ENCODE measurements at regions not wholly inside any gene's neighbourhood (a gene's known extent, or its start where the extent isn't known, plus 50 kb on each side); places are given as distances from the start of the nearest gene placed in this dataset.
A peak's percentile ranks its signal among the peaks of the same experiment; 100 is the strongest.
"Not testable (repeated sequence)": the region's sequence is repeated elsewhere in the genome, so short reads cannot be mapped to it uniquely, and the experiment has no call there.

- H3K27ac ChIP-seq (ENCODE audit: low read length) = no peak overlapping the region
- no peak overlapping the region for H3K4me3 ChIP-seq (ENCODE audit: low read length)
- no peaks in the 10 kb centered on the region for H3K36me3 ChIP-seq (ENCODE audit: control insufficient read depth, insufficient read depth, low read length)
- H3K4me1 ChIP-seq (ENCODE audit: control insufficient read depth, insufficient read depth, low read length) = no peaks in the 10 kb centered on the region
- no peak for DNase-seq
- no peaks in the 10 kb centered on the region for H3K9me3 ChIP-seq (replicated peaks; ENCODE audit: control insufficient read depth, low read depth, low read length)
- no CpG with 5 or more reads among the region's 2 CpGs for WGBS (ENCODE audit: insufficient coverage)
- H3K27me3 ChIP-seq (ENCODE audit: control insufficient read depth, insufficient read depth, low read length) = no peaks in the 10 kb centered on the region
Observed at GRCh38 chr12:14200598-14200997, 164.9 kb upstream of the ATF7IP start.

GRCh38 chr12:14201291-14201690 lies 164.2 kb upstream of the ATF7IP start:
- Histone ChIP-seq H3K9me3 (replicated peaks; ENCODE audit: control insufficient read depth, low read depth, low read length) (no peaks in the 10 kb centered on the region), H3K36me3 (ENCODE audit: control insufficient read depth, insufficient read depth, low read length) (no peaks in the 10 kb centered on the region), H3K4me3 (ENCODE audit: low read length) (no peak overlapping the region), H3K27ac (ENCODE audit: low read length) (no peak overlapping the region), H3K4me1 (ENCODE audit: control insufficient read depth, insufficient read depth, low read length) (no peaks in the 10 kb centered on the region), H3K27me3 (ENCODE audit: control insufficient read depth, insufficient read depth, low read length) (no peaks in the 10 kb centered on the region)
- no CpG with 5 or more reads among the region's 1 CpG for WGBS (ENCODE audit: insufficient coverage)
- no peak for DNase-seq

- 40% methylated on average over 3 of the region's 4 CpGs for WGBS (ENCODE audit: insufficient coverage)
- no peak for DNase-seq
Observed at GRCh38 chr12:14207905-14208551, 157.5 kb upstream of the ATF7IP start.

GRCh38 chr12:14211947-14212387 lies 153.5 kb upstream of the ATF7IP start:
- Histone ChIP-seq H3K9me3 (replicated peaks; ENCODE audit: control insufficient read depth, low read depth, low read length) (no peaks in the 10 kb centered on the region), H3K4me1 (ENCODE audit: control insufficient read depth, insufficient read depth, low read length) (peaks cover 15% of the 10 kb centered on the region), H3K36me3 (ENCODE audit: control insufficient read depth, insufficient read depth, low read length) (no peaks in the 10 kb centered on the region), H3K27me3 (ENCODE audit: control insufficient read depth, insufficient read depth, low read length) (no peaks in the 10 kb centered on the region), H3K4me3 (ENCODE audit: low read length) (no peak overlapping the region), H3K27ac (ENCODE audit: low read length) (no peak overlapping the region)
- WGBS (ENCODE audit: insufficient coverage) = 50% methylated on average over 2 of the region's 3 CpGs
- DNase-seq = peak; percentile 79

More at GRCh38 chr12:14207905-14208551, 157.5 kb upstream of the ATF7IP start:
- no peaks in the 10 kb centered on the region for H3K9me3 ChIP-seq (replicated peaks; ENCODE audit: control insufficient read depth, low read depth, low read length)
- no peak overlapping the region for H3K4me3 ChIP-seq (ENCODE audit: low read length)
- no peak overlapping the region for H3K27ac ChIP-seq (ENCODE audit: low read length)
- H3K4me1 ChIP-seq (ENCODE audit: control insufficient read depth, insufficient read depth, low read length) = no peaks in the 10 kb centered on the region
- no peaks in the 10 kb centered on the region for H3K27me3 ChIP-seq (ENCODE audit: control insufficient read depth, insufficient read depth, low read length)
- H3K36me3 ChIP-seq (ENCODE audit: control insufficient read depth, insufficient read depth, low read length) = no peaks in the 10 kb centered on the region

- H3K4me1 ChIP-seq (ENCODE audit: control insufficient read depth, insufficient read depth, low read length) = peaks cover 15% of the 10 kb centered on the region
- H3K27me3 ChIP-seq (ENCODE audit: control insufficient read depth, insufficient read depth, low read length) = no peaks in the 10 kb centered on the region
- WGBS (ENCODE audit: insufficient coverage) = no CpG with 5 or more reads among the region's 1 CpG
- no peaks in the 10 kb centered on the region for H3K36me3 ChIP-seq (ENCODE audit: control insufficient read depth, insufficient read depth, low read length)
- no peaks in the 10 kb centered on the region for H3K9me3 ChIP-seq (replicated peaks; ENCODE audit: control insufficient read depth, low read depth, low read length)
- no peak overlapping the region for H3K27ac ChIP-seq (ENCODE audit: low read length)
- DNase-seq = no peak
- H3K4me3 ChIP-seq (ENCODE audit: low read length) = no peak overlapping the region
Observed at GRCh38 chr12:14213542-14213941, 151.9 kb upstream of the ATF7IP start.

GRCh38 chr12:14214495-14214894 lies 151.0 kb upstream of the ATF7IP start:
- Histone ChIP-seq H3K27ac (ENCODE audit: low read length) (peak overlapping the region; percentile 57), H3K4me3 (ENCODE audit: low read length) (no peak overlapping the region), H3K27me3 (ENCODE audit: control insufficient read depth, insufficient read depth, low read length) (no peaks in the 10 kb centered on the region), H3K36me3 (ENCODE audit: control insufficient read depth, insufficient read depth, low read length) (no peaks in the 10 kb centered on the region), H3K4me1 (ENCODE audit: control insufficient read depth, insufficient read depth, low read length) (peaks cover 15% of the 10 kb centered on the region), H3K9me3 (replicated peaks; ENCODE audit: control insufficient read depth, low read depth, low read length) (no peaks in the 10 kb centered on the region)
- peak; percentile 30 for DNase-seq
- WGBS (ENCODE audit: insufficient coverage) = no CpG with 5 or more reads among the region's 1 CpG

GRCh38 chr12:14215949-14216348 lies 149.5 kb upstream of the ATF7IP start:
- H3K4me3 ChIP-seq (ENCODE audit: low read length); H3K9me3 ChIP-seq (replicated peaks; ENCODE audit: control insufficient read depth, low read depth, low read length); H3K27me3 ChIP-seq (ENCODE audit: control insufficient read depth, insufficient read depth, low read length); DNase-seq; H3K27ac ChIP-seq (ENCODE audit: low read length); H3K36me3 ChIP-seq (ENCODE audit: control insufficient read depth, insufficient read depth, low read length): not testable (repeated sequence)
- H3K4me1 ChIP-seq (ENCODE audit: control insufficient read depth, insufficient read depth, low read length) = peaks cover 15% of the 10 kb centered on the region
- WGBS (ENCODE audit: insufficient coverage) = no CpG with 5 or more reads among the region's 7 CpGs

- Histone ChIP-seq H3K36me3 (ENCODE audit: control insufficient read depth, insufficient read depth, low read length) (no peaks in the 10 kb centered on the region), H3K4me1 (ENCODE audit: control insufficient read depth, insufficient read depth, low read length) (peaks cover 15% of the 10 kb centered on the region), H3K27me3 (ENCODE audit: control insufficient read depth, insufficient read depth, low read length) (no peaks in the 10 kb centered on the region), H3K27ac (ENCODE audit: low read length) (peak overlapping the region; percentile 53), H3K4me3 (ENCODE audit: low read length) (no peak overlapping the region), H3K9me3 (replicated peaks; ENCODE audit: control insufficient read depth, low read depth, low read length) (no peaks in the 10 kb centered on the region)
- DNase-seq = peak; percentile 37
- 70% methylated on average over 9 of the region's 12 CpGs for WGBS (ENCODE audit: insufficient coverage)
Observed at GRCh38 chr12:14216405-14217294, 148.8 kb upstream of the ATF7IP start.

GRCh38 chr12:14219156-14219555 lies 146.3 kb upstream of the ATF7IP start:
- H3K4me1 ChIP-seq (ENCODE audit: control insufficient read depth, insufficient read depth, low read length) = peaks cover 8% of the 10 kb centered on the region
- H3K4me3 ChIP-seq (ENCODE audit: low read length) = no peak overlapping the region
- 87% methylated on average over 4 of the region's 5 CpGs for WGBS (ENCODE audit: insufficient coverage)
- DNase-seq = no peak
- H3K27me3 ChIP-seq (ENCODE audit: control insufficient read depth, insufficient read depth, low read length) = no peaks in the 10 kb centered on the region
- no peaks in the 10 kb centered on the region for H3K36me3 ChIP-seq (ENCODE audit: control insufficient read depth, insufficient read depth, low read length)
- H3K9me3 ChIP-seq (replicated peaks; ENCODE audit: control insufficient read depth, low read depth, low read length) = no peaks in the 10 kb centered on the region
- H3K27ac ChIP-seq (ENCODE audit: low read length) = no peak overlapping the region

- not testable (repeated sequence) for H3K27me3 ChIP-seq (ENCODE audit: control insufficient read depth, insufficient read depth, low read length); H3K4me3 ChIP-seq (ENCODE audit: low read length); H3K4me1 ChIP-seq (ENCODE audit: control insufficient read depth, insufficient read depth, low read length); DNase-seq; H3K9me3 ChIP-seq (replicated peaks; ENCODE audit: control insufficient read depth, low read depth, low read length); H3K36me3 ChIP-seq (ENCODE audit: control insufficient read depth, insufficient read depth, low read length); H3K27ac ChIP-seq (ENCODE audit: low read length)
- 100% methylated on average over 1 of the region's 2 CpGs for WGBS (ENCODE audit: insufficient coverage)
Observed at GRCh38 chr12:14219670-14220069, 145.8 kb upstream of the ATF7IP start.
